HEK293 (cell line): ENCODE measurements at regions not wholly inside any gene's neighbourhood (a gene's known extent, or its start where the extent isn't known, plus 50 kb on each side); places are given as distances from the start of the nearest gene placed in this dataset.

Experiments used
- CTCF ChIA-PET: fragments of 350-600 bp; formaldehyde crosslinking; extraction: SDS; loops from one replicate; lab custom pipeline; 2021; ENCODE audit warnings: antibody characterized with exemption; lab: Yijun Ruan, JAX
- POLR2A ChIA-PET: fragments of 300-600 bp; formaldehyde crosslinking; extraction: SDS; loops from one replicate; lab custom pipeline; 2020; ENCODE audit warnings: antibody characterized with exemption, inconsistent platforms; lab: Yijun Ruan, JAX
- H3K27ac ChIP-seq: fragments of 200-500 bp; sonication (Bioruptor generic); 2 replicates; pipeline ENCODE4 v1.5.1; 2014; ENCODE audit warnings: low read depth, low read length, control low read depth, inconsistent platforms; ENCODE audit errors: extremely low read depth
- H3K36me3 ChIP-seq, 2 experiments: fragments of 200-500 bp in 1 of 2; sonication (Bioruptor generic) in 1 of 2; 1 replicate in 1 of 2; 2 replicates in 1 of 2; pipeline ENCODE4 v1.5.1; 2014 to 2017; ENCODE audit warnings: inconsistent platforms in 2 of 2, low read length in 2 of 2; ENCODE audit not compliant: control insufficient read depth in 2 of 2, insufficient read depth in 1 of 2
- H3K4me1 ChIP-seq: fragments of 200-500 bp; sonication (Bioruptor generic); 2 replicates; pipeline ENCODE4 v1.5.1; 2014; ENCODE audit warnings: mild to moderate bottlenecking, low read length, inconsistent platforms; ENCODE audit not compliant: control insufficient read depth, insufficient read depth
- H3K4me3 ChIP-seq: 2 replicates; pipeline ENCODE4 v1.5.1; 2011; ENCODE audit warnings: low read depth, mild to moderate bottlenecking, control low read depth, low read length, moderate library complexity
- H3K9me3 ChIP-seq: fragments of 200-500 bp; sonication (Bioruptor generic); 2 replicates; pipeline ENCODE4 v1.5.1; 2014; ENCODE audit warnings: low read depth, low read length, inconsistent platforms; ENCODE audit not compliant: control insufficient read depth, insufficient read depth
- KLF16 ChIP-seq: fragments of 450-650 bp; formaldehyde crosslinking; IDR thresholded peaks from 2 replicates; pipeline ENCODE4 v1.5.1; 2017; ENCODE audit warnings: missing biosample characterization, missing genetic modification characterization
- KLF17 ChIP-seq: fragments of 450-650 bp; formaldehyde crosslinking; IDR thresholded peaks from 2 replicates; pipeline ENCODE4 v1.5.1; 2016; ENCODE audit warnings: missing biosample characterization, missing genetic modification characterization
- KLF7 ChIP-seq: fragments of 450-650 bp; formaldehyde crosslinking; IDR thresholded peaks from 2 replicates; pipeline ENCODE4 v1.5.1; 2016; ENCODE audit warnings: missing biosample characterization, missing genetic modification characterization, borderline replicate concordance
- MEIS1 ChIP-seq: sonication (generic); formaldehyde crosslinking; IDR thresholded peaks from 2 replicates; pipeline ENCODE4 v1.8.1; 2022; ENCODE audit warnings: missing genetic modification reagents, mild to moderate bottlenecking, borderline replicate concordance
- OVOL3 ChIP-seq: fragments of 450-650 bp; formaldehyde crosslinking; IDR thresholded peaks from 2 replicates; pipeline ENCODE4 v1.5.1; 2016; ENCODE audit warnings: missing biosample characterization, missing genetic modification characterization
- PRDM10 ChIP-seq: fragments of 450-650 bp; formaldehyde crosslinking; IDR thresholded peaks from 2 replicates; pipeline ENCODE4 v1.5.1; 2016; ENCODE audit warnings: missing biosample characterization, missing genetic modification characterization
- TCF7L2 ChIP-seq: IDR thresholded peaks from 2 replicates; pipeline ENCODE4 v1.6.1; 2011; ENCODE audit warnings: low read depth, mild to moderate bottlenecking, inconsistent platforms, low read length, moderate library complexity, borderline replicate concordance
- ZNF146 ChIP-seq: fragments of 450-650 bp; formaldehyde crosslinking; IDR thresholded peaks from 2 replicates; pipeline ENCODE4 v1.5.1; 2016; ENCODE audit warnings: missing biosample characterization, missing genetic modification characterization
- ZNF148 ChIP-seq: fragments of 450-650 bp; formaldehyde crosslinking; IDR thresholded peaks from 2 replicates; pipeline ENCODE4 v1.5.0; 2017; ENCODE audit warnings: missing biosample characterization, missing genetic modification characterization, borderline replicate concordance
- ZNF324 ChIP-seq: fragments of 450-650 bp; formaldehyde crosslinking; IDR thresholded peaks from 2 replicates; pipeline ENCODE4 v1.5.1; 2016; ENCODE audit warnings: missing biosample characterization, missing genetic modification characterization
- ZNF366 ChIP-seq: fragments of 450-650 bp; formaldehyde crosslinking; conservative IDR thresholded peaks from 2 replicates; pipeline ENCODE4 v1.5.1; 2016; ENCODE audit warnings: missing biosample characterization, missing genetic modification characterization
- ZNF423 ChIP-seq: fragments of 450-650 bp; formaldehyde crosslinking; IDR thresholded peaks from 2 replicates; pipeline ENCODE4 v1.5.1; 2016; ENCODE audit warnings: missing biosample characterization, missing genetic modification characterization
- ZNF449 ChIP-seq: fragments of 450-650 bp; formaldehyde crosslinking; IDR thresholded peaks from 2 replicates; pipeline ENCODE4 v1.5.1; 2017; ENCODE audit warnings: missing biosample characterization, mild to moderate bottlenecking, missing genetic modification characterization, moderate library complexity
- ZNF473 ChIP-seq: fragments of 450-650 bp; formaldehyde crosslinking; IDR thresholded peaks from 2 replicates; pipeline ENCODE4 v1.5.1; 2017; ENCODE audit warnings: missing biosample characterization, missing genetic modification characterization
- ZNF558 ChIP-seq: fragments of 450-650 bp; formaldehyde crosslinking; IDR thresholded peaks from 2 replicates; pipeline ENCODE4 v1.5.1; 2016; ENCODE audit warnings: missing biosample characterization, missing genetic modification characterization
- ZNF621 ChIP-seq: fragments of 450-650 bp; formaldehyde crosslinking; IDR thresholded peaks from 2 replicates; pipeline ENCODE4 v1.5.1; 2017; ENCODE audit warnings: missing biosample characterization, missing genetic modification characterization
- ZNF645 ChIP-seq: fragments of 450-650 bp; formaldehyde crosslinking; IDR thresholded peaks from 2 replicates; pipeline ENCODE4; 2016; ENCODE audit warnings: missing biosample characterization, missing genetic modification characterization
- ZNF664 ChIP-seq: fragments of 450-650 bp; formaldehyde crosslinking; IDR thresholded peaks from 2 replicates; pipeline ENCODE4 v1.5.1; 2016; ENCODE audit warnings: missing biosample characterization, missing genetic modification characterization
- ZNF792 ChIP-seq: fragments of 450-650 bp; formaldehyde crosslinking; IDR thresholded peaks from 2 replicates; pipeline ENCODE4 v1.5.1; 2016; ENCODE audit warnings: missing biosample characterization, missing genetic modification characterization

- H3K27ac ChIP-seq, result no peak overlapping the region
- H3K4me1 ChIP-seq, result no peaks in the 10 kb centered on the region
- H3K4me3 ChIP-seq, result no peak overlapping the region
- POLR2A ChIA-PET, result no interaction called here
- TF ChIP-seq ZNF664 (no peak), ZNF473 (tag by site-specific recombination) (no peak), KLF16 (tag by site-specific recombination) (no peak), KLF17 (no peak), ZNF621 (tag by site-specific recombination) (no peak), TCF7L2 (no peak), ZNF146 (no peak), OVOL3 (tag by site-specific recombination) (no peak), ZNF366 (tag by site-specific recombination) (no peak), KLF7 (tag by site-specific recombination) (no peak), PRDM10 (no peak), ZNF324 (no peak), MEIS1 (CRISPR knock-in tag) (no peak), ZNF148 (tag by site-specific recombination) (no peak), ZNF558 (no peak), ZNF792 (tag by site-specific recombination) (no peak), ZNF449 (tag by site-specific recombination) (no peak), ZNF645 (tag by site-specific recombination) (no peak), ZNF423 (tag by site-specific recombination) (no peak)
- CTCF ChIA-PET, result no interaction called here
- H3K36me3 ChIP-seq, result no peaks in the 10 kb centered on the region
- no peaks in the 10 kb centered on the region for H3K9me3 ChIP-seq
These were observed 798.8 kb upstream of the HS6ST1 start for GRCh38 chr2:129117434-129117833.
